GM19372 (cell line): ENCODE measurements at regions not wholly inside any gene's neighbourhood (a gene's known extent, or its start where the extent isn't known, plus 50 kb on each side); places are given as distances from the start of the nearest gene placed in this dataset.

Source experiments
- ATAC-seq: cut with Tn5 transposase; IDR thresholded peaks from one replicate; pipeline ENCODE4 v1.9.1; 2021; ENCODE audit warnings: mild to moderate bottlenecking, low read depth, moderate library complexity; ENCODE audit not compliant: unreplicated experiment

GRCh38 chr1:213821175-213821942 is 166.4 kb upstream of the PROX1 start:
- ATAC-seq = no peak

DNA sequence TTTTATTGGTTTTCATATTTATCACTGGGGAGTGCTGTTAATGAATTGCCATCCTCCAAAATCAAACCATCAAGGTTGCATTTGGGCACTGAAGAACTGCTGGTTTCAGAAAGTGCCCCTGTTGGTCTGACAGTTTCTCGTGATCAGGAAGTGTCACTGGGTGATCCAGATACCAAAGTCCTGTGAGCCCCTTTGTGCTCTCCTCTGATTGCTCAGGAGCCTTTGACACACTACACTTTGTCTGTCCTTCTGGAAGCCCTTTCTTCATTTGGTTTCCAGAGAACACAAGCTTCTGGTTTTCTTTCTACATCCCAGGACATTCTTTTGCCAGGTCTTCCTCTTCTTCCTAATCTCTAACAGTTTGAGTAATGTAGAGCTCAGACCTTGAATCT is 165.8 kb upstream of the PROX1 start:
- ATAC-seq = no peak

GRCh38 chr1:213826891-213827290 is 160.9 kb upstream of the PROX1 start:
- ATAC-seq = no peak

- no peak for ATAC-seq
Observed at GRCh38 chr1:213828867-213829266, 158.9 kb upstream of the PROX1 start.

DNA sequence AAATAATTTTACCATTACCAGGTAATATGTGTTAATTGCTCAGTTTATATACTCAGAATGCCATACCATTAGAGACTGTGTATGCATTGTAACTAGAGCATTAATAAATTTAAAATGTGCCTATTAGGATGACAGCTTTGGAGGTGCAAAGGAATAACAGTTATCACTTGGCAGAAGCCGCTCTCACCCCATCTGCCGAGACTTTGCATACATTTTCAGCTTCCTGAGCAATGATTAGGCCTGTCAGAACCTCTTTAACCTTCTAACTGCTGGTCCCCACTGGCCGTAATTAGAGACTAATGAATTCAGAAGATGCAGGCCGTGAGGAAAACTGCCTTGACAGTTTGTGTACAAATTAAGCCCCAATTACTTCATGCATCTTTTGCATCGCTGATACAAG is 158.0 kb upstream of the PROX1 start:
- ATAC-seq = no peak

GRCh38 chr1:213830371-213830770 is 157.4 kb upstream of the PROX1 start:
- ATAC-seq = no peak

DNA sequence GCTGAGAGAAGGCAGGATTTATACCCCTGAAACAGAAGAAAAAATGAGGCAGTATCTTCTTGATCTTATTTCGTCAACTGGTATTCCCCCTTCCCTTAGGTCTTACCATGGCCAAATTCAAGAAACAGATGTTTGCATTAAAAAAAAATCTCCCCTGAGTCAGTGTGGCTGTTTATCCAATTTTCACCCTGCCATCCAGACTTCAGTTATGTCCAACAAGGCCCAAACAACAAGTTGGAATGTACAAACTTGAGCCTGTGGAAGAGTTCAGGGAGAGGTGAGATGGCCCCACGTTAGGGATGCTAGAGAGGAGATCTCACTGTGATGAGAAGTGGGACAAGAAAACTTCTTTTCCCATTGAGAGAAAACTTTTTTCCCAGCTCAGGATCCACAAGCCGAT is 147.2 kb upstream of the PROX1 start:
- ATAC-seq = no peak

- no peak for ATAC-seq
Observed at GRCh38 chr1:213844632-213845031, 143.1 kb upstream of the PROX1 start.

DNA sequence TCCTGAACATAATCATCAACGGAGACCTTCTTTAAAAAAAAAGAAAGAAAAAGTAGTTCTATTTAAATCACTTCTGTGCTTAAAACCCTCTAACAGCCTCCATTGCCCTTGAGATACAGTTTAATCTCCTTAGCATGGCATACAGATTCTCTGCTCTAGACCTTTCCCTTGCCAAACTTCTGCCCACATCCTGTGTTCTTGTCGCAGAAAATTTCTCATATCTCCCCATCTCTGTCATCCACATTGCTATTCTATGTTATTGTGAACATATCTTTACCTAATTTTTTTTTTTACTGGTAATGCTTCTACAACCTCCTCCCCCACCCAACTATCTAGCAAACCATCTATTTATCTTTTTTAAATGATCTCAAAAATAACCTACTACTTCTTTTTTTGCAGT is 135.7 kb upstream of the PROX1 start:
- no peak for ATAC-seq

GRCh38 chr1:213858581-213858980 is 129.2 kb upstream of the PROX1 start:
- ATAC-seq = no peak

- ATAC-seq = no peak
Observed at GRCh38 chr1:213861841-213862240, 125.9 kb upstream of the PROX1 start.

- ATAC-seq = no peak
Observed at GRCh38 chr1:213864091-213864490, 123.7 kb upstream of the PROX1 start.

DNA sequence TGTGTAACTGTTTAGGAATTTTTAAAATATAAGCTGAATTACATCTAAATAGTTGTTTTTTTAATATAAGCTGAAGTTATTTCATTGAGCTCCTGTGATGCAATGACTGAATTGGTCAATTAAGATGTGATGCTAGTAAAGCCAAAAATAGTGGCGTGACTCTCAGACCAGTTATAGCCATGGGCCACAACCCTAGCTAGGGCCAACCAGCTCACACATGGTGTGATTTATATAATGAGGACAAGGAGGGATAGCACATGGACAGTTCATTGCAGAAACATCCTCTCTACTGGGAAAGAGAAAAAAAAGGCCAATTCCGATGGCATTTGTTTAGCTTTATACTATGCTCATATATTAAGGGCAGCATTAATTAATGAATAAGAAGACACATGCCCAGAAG is 119.3 kb upstream of the PROX1 start:
- ATAC-seq = no peak

DNA sequence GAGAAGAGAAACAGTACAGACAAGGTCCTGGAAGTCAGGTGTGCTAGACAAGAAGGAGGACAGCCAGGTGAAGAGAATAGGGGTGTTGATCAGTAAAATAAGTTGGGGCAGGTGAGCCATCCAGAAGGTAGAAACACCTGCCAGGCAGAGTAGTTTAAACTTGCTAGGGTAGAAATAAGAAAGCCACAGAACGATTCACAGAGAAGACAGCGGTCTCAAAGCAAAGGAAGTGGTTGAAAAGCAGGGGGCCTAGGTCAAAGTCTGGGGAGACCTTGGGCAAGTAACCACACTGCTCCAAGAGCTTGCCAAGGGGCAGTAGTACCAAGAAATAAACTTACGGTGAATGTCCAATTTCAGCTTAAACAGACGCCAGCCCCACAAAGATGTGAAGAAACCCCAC is 116.6 kb upstream of the PROX1 start:
- no peak for ATAC-seq

- no peak for ATAC-seq
Observed at GRCh38 chr1:213874789-213875188, 113.0 kb upstream of the PROX1 start.

DNA sequence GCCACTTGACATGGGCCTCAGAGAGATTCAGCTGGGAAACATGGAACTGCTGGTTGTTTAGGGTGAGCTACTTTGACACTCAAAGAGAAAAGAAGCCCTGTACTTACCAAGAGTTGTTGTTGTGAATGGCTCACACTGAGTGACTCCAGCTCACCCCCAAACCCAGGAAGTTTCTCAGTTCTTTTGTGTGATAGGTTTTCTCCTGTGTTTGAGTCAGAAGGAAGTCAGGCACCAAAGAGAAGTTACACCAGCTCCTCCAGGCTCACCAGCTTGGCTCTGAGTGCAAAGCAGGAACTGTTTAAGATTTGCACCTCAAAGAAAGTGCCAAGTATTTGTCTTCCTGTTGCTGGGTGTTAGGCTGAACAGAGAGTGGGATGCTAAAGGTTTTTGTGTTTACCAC is 111.2 kb upstream of the PROX1 start:
- no peak for ATAC-seq

DNA sequence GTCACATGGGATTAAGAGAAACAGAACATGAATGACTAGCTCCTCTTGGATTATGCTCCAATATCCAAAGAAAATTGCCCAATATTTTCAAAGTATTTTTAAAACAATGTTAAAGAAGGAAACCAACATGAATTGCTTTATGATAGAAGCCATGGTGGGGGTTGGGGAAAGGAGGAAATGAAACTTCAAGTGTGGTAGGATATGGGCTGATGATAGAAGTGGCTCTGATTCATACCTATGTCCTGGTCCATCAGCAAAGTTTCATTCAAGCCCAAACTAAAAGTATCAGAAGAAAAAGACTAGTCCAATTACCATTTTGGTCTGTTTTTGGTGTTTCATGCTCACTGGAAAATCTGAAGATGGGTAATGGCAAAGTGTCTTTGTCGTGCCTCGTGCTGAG is 104.2 kb upstream of the PROX1 start:
- no peak for ATAC-seq

DNA sequence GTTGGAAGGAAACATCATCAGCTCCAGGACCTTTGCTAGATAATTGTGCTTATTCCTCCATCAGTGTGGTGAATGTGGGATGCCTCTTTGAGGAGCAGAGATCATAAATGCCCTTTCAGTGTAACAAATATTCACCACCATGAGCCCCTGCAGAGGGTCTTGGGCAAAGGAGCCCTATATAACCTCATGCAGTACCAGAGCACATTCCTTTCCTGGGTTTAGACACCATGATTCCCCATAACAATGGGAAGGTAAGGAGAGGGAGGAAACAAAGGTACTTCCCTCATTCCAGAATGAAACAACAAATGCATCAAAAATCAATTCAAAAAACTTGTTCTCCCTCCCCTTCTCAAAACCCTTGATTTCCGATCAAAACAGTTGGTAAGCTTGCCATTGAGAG is 103.4 kb upstream of the PROX1 start:
- ATAC-seq = no peak

- no peak for ATAC-seq
Observed at GRCh38 chr1:213884942-213885341, 102.8 kb upstream of the PROX1 start.

- ATAC-seq = no peak
Observed at GRCh38 chr1:213887842-213888241, 99.9 kb upstream of the PROX1 start.

- ATAC-seq = no peak
Observed at GRCh38 chr1:213891989-213892902, 95.5 kb upstream of the PROX1 start.

DNA sequence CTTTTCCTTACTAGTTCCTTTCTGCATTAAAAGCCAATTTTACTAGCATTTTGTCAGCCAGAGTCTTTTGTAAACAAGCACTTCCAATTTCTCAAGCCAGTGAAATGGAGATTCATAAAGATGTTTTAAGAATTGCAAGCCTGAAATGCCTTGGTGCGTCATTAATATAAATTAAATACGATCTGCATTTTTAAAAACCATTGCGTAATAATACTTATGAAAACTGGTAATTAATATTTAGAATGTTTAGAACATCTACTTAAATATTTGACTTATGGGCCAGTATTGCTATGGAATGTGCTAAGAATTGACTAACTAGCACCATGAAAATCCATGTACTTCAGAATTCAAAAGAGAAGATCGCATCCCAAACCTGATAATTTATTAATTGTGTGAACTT is 89.1 kb upstream of the PROX1 start:
- ATAC-seq = no peak
